Activated CD4-positive, alpha-beta T cell treated with anti-CD3 and anti-CD28 coated beads, Interleukin-2, amount 10 ng/mL, durations not matched to agents 24 days and 14 days (primary cell): ENCODE measurements at regions not wholly inside any gene's neighbourhood (a gene's known extent, or its start where the extent isn't known, plus 50 kb on each side); places are given as distances from the start of the nearest gene placed in this dataset.
"Not testable (repeated sequence)": the region's sequence is repeated elsewhere in the genome, so short reads cannot be mapped to it uniquely, and the experiment has no call there.

Source experiments
- DNase-seq: peaks from one replicate; pipeline ENCODE4 v3.0.0; 2022
- H3K27ac Mint-ChIP-seq: one replicate; pipeline ENCODE4 v1.8.0; 2022; ENCODE audit warnings: mild to moderate bottlenecking, mixed read lengths
- H3K27me3 Mint-ChIP-seq: one replicate; pipeline ENCODE4 v1.8.0; 2022; ENCODE audit warnings: mixed read lengths
- H3K36me3 Mint-ChIP-seq: one replicate; pipeline ENCODE4 v1.8.0; 2022; ENCODE audit warnings: low read depth, mild to moderate bottlenecking, mixed read lengths
- H3K4me1 Mint-ChIP-seq: one replicate; pipeline ENCODE4 v1.8.0; 2021; ENCODE audit warnings: mixed read lengths
- H3K4me3 Mint-ChIP-seq: one replicate; pipeline ENCODE4 v1.8.0; 2022; ENCODE audit warnings: mild to moderate bottlenecking, moderate library complexity, mixed read lengths
- H3K9me3 Mint-ChIP-seq: one replicate; pipeline ENCODE4 v1.8.0; 2021; ENCODE audit warnings: mixed read lengths
- intact Hi-C: fragments of 100-400 bp; cut with micrococcal nuclease; formaldehyde crosslinking; loops from one replicate; pipeline ENCODE4 v1.15.1; 2023

GRCh38 chr4:95779447-95779846 is 60.4 kb upstream of the PDHA2 start:
- no peak overlapping the region for H3K4me3 Mint-ChIP-seq
- H3K9me3 Mint-ChIP-seq, result no peaks in the 10 kb centered on the region
- intact Hi-C loops, result no loop called here
- no peak overlapping the region for H3K27ac Mint-ChIP-seq
- no peak for DNase-seq
- H3K4me1 Mint-ChIP-seq, result no peaks in the 10 kb centered on the region
- no peaks in the 10 kb centered on the region for H3K27me3 Mint-ChIP-seq
- H3K36me3 Mint-ChIP-seq, result no peaks in the 10 kb centered on the region

GRCh38 chr4:95778666-95779065 is 61.2 kb upstream of the PDHA2 start:
- H3K4me1 Mint-ChIP-seq, result no peaks in the 10 kb centered on the region
- no peak overlapping the region for H3K4me3 Mint-ChIP-seq
- intact Hi-C loops, result no loop called here
- DNase-seq, result no peak
- H3K9me3 Mint-ChIP-seq, result no peaks in the 10 kb centered on the region
- no peaks in the 10 kb centered on the region for H3K36me3 Mint-ChIP-seq
- no peak overlapping the region for H3K27ac Mint-ChIP-seq
- H3K27me3 Mint-ChIP-seq, result no peaks in the 10 kb centered on the region

DNA sequence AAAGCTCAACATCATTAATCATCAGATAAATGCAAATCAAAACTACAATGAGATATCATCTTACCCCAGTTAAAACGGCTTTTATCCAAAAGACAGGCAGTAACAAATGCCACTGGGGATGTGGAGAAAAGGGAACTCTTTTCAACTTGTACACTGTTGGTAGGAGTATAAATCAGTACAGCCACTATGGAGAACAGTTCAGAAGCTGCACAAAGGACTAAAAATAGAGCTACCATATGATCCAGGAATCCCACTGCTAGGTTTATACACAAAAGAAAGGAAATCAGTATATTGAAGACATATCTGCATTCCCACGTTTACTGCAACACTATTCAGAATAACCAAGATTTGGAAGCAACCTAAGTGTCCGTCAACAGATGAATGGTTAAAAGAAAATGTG is 69.3 kb upstream of the PDHA2 start:
- H3K27me3 Mint-ChIP-seq, H3K4me3 Mint-ChIP-seq, H3K4me1 Mint-ChIP-seq, intact Hi-C loops, H3K36me3 Mint-ChIP-seq, H3K27ac Mint-ChIP-seq, H3K9me3 Mint-ChIP-seq, DNase-seq: not testable (repeated sequence)

DNA sequence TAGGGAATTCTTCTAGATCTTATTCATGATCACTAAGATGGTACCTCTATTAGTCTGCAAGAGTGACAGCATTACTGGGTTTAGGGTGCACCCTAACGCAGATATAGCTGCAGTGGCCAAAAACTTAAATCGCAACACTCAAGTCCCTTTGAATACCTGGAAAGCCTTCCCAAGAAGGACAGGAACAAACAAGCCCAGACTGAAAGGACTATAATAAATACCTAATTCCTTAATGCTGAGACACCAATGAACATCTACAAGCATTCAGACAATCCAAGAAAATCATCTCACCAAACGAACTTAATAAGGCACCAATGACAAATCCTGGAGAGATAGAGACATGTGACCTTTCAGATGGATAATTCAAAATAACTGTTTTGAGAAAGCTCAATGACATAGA is 74.9 kb upstream of the PDHA2 start:
- no peak for DNase-seq
- Mint-ChIP-seq H3K4me1 (no peaks in the 10 kb centered on the region), H3K4me3 (no peak overlapping the region), H3K9me3 (peaks cover 3% of the 10 kb centered on the region), H3K27me3 (no peaks in the 10 kb centered on the region), H3K36me3 (no peaks in the 10 kb centered on the region), H3K27ac (no peak overlapping the region)
- intact Hi-C loops, result no loop called here

DNA sequence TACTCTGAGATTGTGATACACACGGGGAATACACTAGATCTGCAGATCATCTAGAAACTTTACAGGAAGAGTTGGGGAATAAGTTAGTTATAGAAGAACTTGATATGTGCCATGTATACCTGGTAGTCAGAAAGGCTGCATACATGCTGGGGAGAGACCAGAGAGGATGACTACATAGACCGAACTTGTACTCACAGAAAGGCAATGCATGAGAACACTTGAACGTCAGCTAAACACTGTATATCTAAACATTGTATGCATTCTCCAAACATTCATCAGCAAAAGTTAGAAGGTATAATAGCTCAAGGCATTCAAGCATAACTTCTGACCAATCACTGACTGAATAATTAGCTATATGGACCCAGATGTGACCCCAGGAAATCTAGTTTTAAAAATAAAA is 78.0 kb upstream of the PDHA2 start:
- Mint-ChIP-seq H3K4me3 (no peak overlapping the region), H3K4me1 (no peaks in the 10 kb centered on the region), H3K27ac (no peak overlapping the region), H3K27me3 (no peaks in the 10 kb centered on the region), H3K9me3 (peaks cover 3% of the 10 kb centered on the region), H3K36me3 (no peaks in the 10 kb centered on the region)
- intact Hi-C loops, result no loop called here
- no peak for DNase-seq

DNA sequence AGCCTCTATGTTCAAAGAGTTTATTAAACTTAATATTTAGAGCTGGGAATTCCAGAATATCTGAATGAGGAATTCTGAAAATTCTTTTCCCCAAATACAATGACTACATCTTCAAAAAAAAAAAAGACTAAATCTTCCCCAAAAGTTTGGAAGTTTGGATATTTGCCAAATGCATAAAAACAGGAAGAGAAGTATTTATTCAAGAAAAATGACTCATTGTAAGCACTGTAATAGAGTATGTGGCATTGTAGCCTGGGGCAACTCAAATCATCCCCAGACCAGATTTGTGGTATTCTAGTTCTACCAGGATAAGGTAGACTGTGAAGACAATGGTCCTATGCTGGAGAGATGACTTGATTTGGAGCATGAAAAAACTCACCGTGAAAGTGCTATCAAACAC is 78.5 kb upstream of the PDHA2 start:
- DNase-seq, result no peak

GRCh38 chr4:95760646-95761045 is 79.2 kb upstream of the PDHA2 start:
- H3K36me3 Mint-ChIP-seq, H3K9me3 Mint-ChIP-seq, DNase-seq, H3K27ac Mint-ChIP-seq, intact Hi-C loops, H3K4me1 Mint-ChIP-seq, H3K27me3 Mint-ChIP-seq, H3K4me3 Mint-ChIP-seq: not testable (repeated sequence)

More for the DNA sequence above, 78.5 kb upstream of the PDHA2 start:
- H3K36me3 Mint-ChIP-seq, result no peaks in the 10 kb centered on the region
- H3K27me3 Mint-ChIP-seq, result no peaks in the 10 kb centered on the region
- H3K27ac Mint-ChIP-seq, result no peak overlapping the region
- intact Hi-C loops, result no loop called here
- H3K4me3 Mint-ChIP-seq, result no peak overlapping the region
- H3K4me1 Mint-ChIP-seq, result no peaks in the 10 kb centered on the region
- peaks cover 3% of the 10 kb centered on the region for H3K9me3 Mint-ChIP-seq

DNA sequence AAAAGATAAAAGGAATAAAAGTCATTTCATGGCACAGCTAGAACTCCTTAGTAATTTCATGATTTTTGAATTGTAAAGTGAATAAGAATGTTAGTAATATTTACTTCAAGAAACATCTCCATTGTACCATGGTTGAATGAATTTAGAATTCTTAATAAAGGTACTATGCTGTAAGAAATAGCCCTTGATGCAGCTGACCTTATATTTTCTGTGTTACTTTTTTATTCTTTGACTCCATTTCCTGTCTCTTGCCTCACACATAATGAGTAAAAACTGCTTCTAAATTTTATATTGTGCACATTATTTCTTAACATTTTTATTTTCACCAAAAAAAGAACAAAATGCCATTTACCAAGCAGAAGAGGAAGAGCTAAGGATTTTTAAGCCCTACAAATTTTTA is 81.9 kb upstream of the PDHA2 start:
- no peaks in the 10 kb centered on the region for H3K4me1 Mint-ChIP-seq
- intact Hi-C loops, result no loop called here
- no peak overlapping the region for H3K27ac Mint-ChIP-seq
- no peaks in the 10 kb centered on the region for H3K9me3 Mint-ChIP-seq
- H3K36me3 Mint-ChIP-seq, result no peaks in the 10 kb centered on the region
- H3K27me3 Mint-ChIP-seq, result no peaks in the 10 kb centered on the region
- H3K4me3 Mint-ChIP-seq, result no peak overlapping the region
- DNase-seq, result no peak

DNA sequence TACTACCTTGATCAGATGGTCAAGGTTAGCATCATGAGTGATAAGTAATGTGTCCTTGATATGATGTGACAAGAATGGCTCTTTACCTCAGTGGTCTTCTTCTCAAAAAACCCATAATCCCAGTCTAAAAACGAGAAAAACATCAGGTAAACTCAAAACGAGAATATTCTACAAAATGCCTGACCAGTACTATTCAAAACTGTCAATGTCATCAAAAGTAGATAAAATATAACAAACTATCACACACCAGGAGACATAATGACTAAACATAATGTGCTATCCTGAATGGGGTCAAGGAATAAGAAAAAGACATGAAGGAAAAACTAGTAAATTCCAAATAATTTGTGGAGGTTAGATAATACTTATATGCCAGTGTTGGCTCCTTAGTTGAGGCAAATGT is 85.2 kb upstream of the PDHA2 start:
- Mint-ChIP-seq H3K36me3 (no peaks in the 10 kb centered on the region), H3K4me1 (no peaks in the 10 kb centered on the region), H3K4me3 (no peak overlapping the region), H3K27ac (no peak overlapping the region), H3K9me3 (no peaks in the 10 kb centered on the region), H3K27me3 (no peaks in the 10 kb centered on the region)
- intact Hi-C loops, result no loop called here
- no peak for DNase-seq

DNA sequence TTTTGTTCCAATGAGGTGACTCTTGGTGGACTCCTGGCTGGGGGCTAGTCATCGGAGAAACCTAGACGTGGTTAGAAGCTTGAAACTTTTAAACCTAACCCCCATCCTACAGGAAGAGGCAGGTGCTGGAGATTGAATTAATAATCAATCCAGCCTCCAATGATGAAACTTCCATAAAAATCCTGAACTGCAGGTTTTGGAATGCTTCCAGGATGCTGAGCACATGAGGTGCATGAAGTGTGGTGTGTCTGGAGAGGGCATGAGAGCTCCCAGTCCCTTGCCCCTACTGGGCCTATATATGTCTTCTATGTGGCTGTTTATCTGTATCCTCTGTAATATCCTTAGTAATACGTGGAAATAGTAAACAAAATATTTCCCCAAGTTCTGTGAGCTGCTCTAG is 90.7 kb upstream of the PDHA2 start:
- intact Hi-C loops, result no loop called here
- Mint-ChIP-seq H3K27me3 (no peaks in the 10 kb centered on the region), H3K9me3 (no peaks in the 10 kb centered on the region), H3K4me1 (no peaks in the 10 kb centered on the region), H3K27ac (no peak overlapping the region), H3K4me3 (no peak overlapping the region), H3K36me3 (no peaks in the 10 kb centered on the region)
- no peak for DNase-seq

GRCh38 chr4:95742872-95743271 is 97.0 kb upstream of the PDHA2 start:
- Mint-ChIP-seq H3K4me1 (no peaks in the 10 kb centered on the region), H3K36me3 (no peaks in the 10 kb centered on the region), H3K27me3 (no peaks in the 10 kb centered on the region), H3K27ac (no peak overlapping the region), H3K9me3 (no peaks in the 10 kb centered on the region), H3K4me3 (no peak overlapping the region)
- intact Hi-C loops, result no loop called here
- no peak for DNase-seq

DNA sequence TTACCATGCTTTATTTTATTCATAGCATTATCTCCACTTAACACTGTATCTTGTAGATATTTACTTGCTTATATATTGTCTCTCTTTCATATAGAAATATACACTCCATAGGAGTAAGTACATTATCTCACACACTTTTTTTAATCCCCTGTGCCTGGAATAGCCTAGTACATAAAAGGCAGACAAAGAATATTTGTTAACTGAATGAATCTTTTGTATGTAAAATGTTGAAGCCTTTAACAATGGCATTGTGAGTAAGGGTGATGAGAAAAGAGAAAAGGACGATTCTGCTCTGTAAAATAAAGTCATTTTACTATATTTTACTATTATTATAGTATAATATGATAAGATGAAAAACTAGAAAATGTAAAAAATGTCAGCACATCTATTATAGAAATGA is 97.7 kb upstream of the PDHA2 start:
- Mint-ChIP-seq H3K4me3 (no peak overlapping the region), H3K36me3 (no peaks in the 10 kb centered on the region), H3K9me3 (no peaks in the 10 kb centered on the region), H3K4me1 (no peaks in the 10 kb centered on the region), H3K27me3 (no peaks in the 10 kb centered on the region), H3K27ac (no peak overlapping the region)
- no peak for DNase-seq
- intact Hi-C loops, result no loop called here

DNA sequence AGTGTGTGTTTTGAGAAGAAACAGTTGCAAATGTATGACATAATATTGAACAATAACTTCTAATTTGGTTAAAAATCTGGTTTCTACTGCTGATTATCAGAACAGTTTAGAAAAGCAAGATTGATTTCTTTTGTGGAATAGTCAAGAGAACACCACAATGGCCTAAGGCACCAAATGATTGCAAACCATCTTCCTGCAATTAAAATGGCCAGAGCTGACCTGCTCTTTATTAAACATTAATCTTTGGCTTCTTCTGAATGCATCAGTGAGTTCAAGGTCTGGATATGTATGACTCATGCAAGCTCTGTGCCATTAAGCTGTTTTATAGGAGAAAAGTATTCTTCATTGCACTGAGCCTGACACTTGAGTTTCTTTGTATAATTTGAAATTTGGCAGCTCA is 107.8 kb upstream of the PDHA2 start:
- H3K27me3 Mint-ChIP-seq, result no peaks in the 10 kb centered on the region
- H3K27ac Mint-ChIP-seq, result no peak overlapping the region

DNA sequence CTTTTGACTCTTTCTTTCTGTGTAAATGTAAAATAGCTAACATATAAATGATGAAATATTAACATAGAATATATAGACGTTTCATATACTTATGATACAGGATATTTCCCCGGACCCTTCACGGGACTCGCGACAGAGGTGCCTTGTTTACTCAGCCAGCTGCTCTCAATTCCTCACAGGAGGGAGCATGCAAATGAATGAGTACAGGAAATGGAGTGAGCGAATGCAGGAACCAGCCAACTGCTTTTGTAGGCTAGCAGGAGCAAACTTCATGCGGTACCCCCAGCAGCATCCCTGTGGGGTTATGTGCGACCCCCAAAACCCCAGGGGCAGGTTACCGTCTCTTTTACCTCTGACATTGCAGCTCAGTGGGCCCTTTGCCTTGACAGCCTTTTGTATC is 110.3 kb upstream of the PDHA2 start:
- no peaks in the 10 kb centered on the region for H3K4me1 Mint-ChIP-seq
- H3K9me3 Mint-ChIP-seq, result no peaks in the 10 kb centered on the region
- H3K36me3 Mint-ChIP-seq, result no peaks in the 10 kb centered on the region
- H3K4me3 Mint-ChIP-seq, result no peak overlapping the region
- no peak for DNase-seq
- H3K27me3 Mint-ChIP-seq, result no peaks in the 10 kb centered on the region
- no peak overlapping the region for H3K27ac Mint-ChIP-seq
- intact Hi-C loops, result no loop called here

More for the DNA sequence above, 107.8 kb upstream of the PDHA2 start:
- H3K36me3 Mint-ChIP-seq, result no peaks in the 10 kb centered on the region
- intact Hi-C loops, result no loop called here
- DNase-seq, result no peak
- H3K4me3 Mint-ChIP-seq, result no peak overlapping the region
- H3K9me3 Mint-ChIP-seq, result no peaks in the 10 kb centered on the region
- no peaks in the 10 kb centered on the region for H3K4me1 Mint-ChIP-seq

DNA sequence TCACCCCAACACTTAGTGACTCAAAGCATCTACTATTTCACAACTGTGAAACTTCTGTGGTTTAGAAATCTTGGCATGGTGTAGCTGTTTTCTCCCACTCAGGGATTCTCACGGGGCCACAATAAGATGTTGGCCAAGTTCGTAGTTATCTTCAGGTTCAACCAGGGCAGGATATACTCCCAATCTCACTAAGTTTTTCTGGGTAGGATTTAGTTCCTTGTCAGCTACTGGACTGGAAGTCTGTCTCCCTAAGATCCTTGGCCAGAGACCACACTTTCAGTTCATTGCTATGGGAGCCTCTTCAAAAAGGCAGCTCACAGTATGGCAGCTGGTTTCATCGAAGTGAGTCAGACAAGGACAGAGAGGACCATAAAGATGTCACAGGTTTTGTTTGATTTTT is 111.7 kb upstream of the PDHA2 start:
- no peaks in the 10 kb centered on the region for H3K9me3 Mint-ChIP-seq
- no peaks in the 10 kb centered on the region for H3K36me3 Mint-ChIP-seq
- no peak for DNase-seq
- no peak overlapping the region for H3K4me3 Mint-ChIP-seq
- no peaks in the 10 kb centered on the region for H3K27me3 Mint-ChIP-seq
- intact Hi-C loops, result no loop called here
- no peaks in the 10 kb centered on the region for H3K4me1 Mint-ChIP-seq
- no peak overlapping the region for H3K27ac Mint-ChIP-seq

DNA sequence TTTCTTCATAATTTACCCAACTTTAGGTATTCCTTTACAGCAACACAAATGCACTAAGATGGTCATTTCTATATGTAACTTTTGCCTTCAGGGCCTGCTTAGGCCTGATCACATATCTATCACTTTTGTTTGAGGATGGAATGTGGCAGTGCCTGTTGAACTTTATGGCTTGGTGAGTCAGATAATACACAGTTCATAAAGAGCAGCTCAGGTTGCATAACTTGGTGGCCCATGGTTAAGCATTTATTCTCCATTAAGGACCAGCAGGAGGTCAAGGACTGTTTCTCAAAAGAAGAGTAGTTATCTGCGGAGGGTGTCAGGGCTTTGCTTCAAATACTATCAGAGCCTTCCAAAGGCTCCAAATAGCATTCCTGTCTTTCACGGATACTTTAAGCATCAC is 124.1 kb upstream of the PDHA2 start:
- H3K4me1 Mint-ChIP-seq, result no peaks in the 10 kb centered on the region
- intact Hi-C loops, result no loop called here
- H3K27ac Mint-ChIP-seq, result no peak overlapping the region

More for the DNA sequence above, 124.1 kb upstream of the PDHA2 start:
- no peak for DNase-seq
- Mint-ChIP-seq H3K9me3 (peaks cover 7% of the 10 kb centered on the region), H3K27me3 (no peaks in the 10 kb centered on the region), H3K36me3 (no peaks in the 10 kb centered on the region), H3K4me3 (no peak overlapping the region)
